ENCODE measurements at regions not wholly inside any gene's neighbourhood (a gene's known extent, or its start where the extent isn't known, plus 50 kb on each side); places are given as distances from the start of the nearest gene placed in this dataset.

DNA sequence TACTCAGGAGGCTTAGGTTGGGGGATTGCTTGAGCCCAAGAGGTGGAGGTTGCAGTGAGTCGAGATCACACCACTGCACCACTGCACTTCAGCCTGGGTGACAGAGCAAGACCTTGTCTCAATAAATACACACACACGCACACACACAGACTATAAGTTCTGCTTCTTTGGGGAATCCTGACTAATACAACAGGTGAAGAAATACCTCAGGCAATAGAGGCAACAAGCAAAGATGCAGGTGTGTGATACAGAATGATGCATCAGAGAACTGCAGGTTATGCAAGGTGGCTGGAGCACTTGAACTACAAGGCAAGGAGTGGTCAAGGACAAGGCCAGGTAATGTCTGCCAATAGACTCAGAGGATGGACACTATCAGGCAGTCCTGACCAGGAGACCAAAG lies 117.6 kb upstream of the ZNF678 start:
- no peaks in the 10 kb centered on the region for H3K27me3 ChIP-seq (ENCODE audit: insufficient read depth, low read length)
- BruUV-seq (replicated peaks), result no TSS peak

GRCh38 chr1:227445092-227445674 lies 118.2 kb upstream of the ZNF678 start:
- no peaks in the 10 kb centered on the region for H4K20me1 ChIP-seq (ENCODE audit: insufficient read depth)
- no TSS peak for BruUV-seq (replicated peaks)
- H3K36me3 ChIP-seq (ENCODE audit: control insufficient read depth in 1 of 2, insufficient read depth in 2 of 2, low read length in 2 of 2), result no peaks in the 10 kb centered on the region
- H3K27ac ChIP-seq (ENCODE audit: low read depth, low read length), result no peak overlapping the region
- no peaks in the 10 kb centered on the region for H3K9me2 ChIP-seq (ENCODE audit: insufficient read depth)
- ATAC-seq (no peak), DNase-seq (ENCODE audit: low read depth, low spot score) (no peak)
- H3K27me3 ChIP-seq (ENCODE audit: insufficient read depth, low read length), result no peaks in the 10 kb centered on the region
- H2AFZ ChIP-seq (ENCODE audit: low read depth, low read length, poor library complexity, severe bottlenecking), result no peak overlapping the region
- no peak overlapping the region for H3K9ac ChIP-seq (ENCODE audit: low read length)
- ChIA-PET CTCF (no interaction called here), RAD21 (ENCODE audit: low non-redundant PET in 1 of 2, low total read pairs in 2 of 2, uncharacterized antibody in 2 of 2, unreplicated experiment in 2 of 2) (no interaction called here), POLR2A (no interaction called here)
- H3K9me3 ChIP-seq (ENCODE audit: control insufficient read depth in 1 of 2, insufficient read depth in 1 of 2, low read depth in 1 of 2, low read length in 2 of 2), result no peaks in the 10 kb centered on the region
- H3K79me2 ChIP-seq (ENCODE audit: insufficient read depth, low read length), result no peaks in the 10 kb centered on the region
- intact Hi-C loops (cut with micrococcal nuclease), result no loop called here
- no peak overlapping the region for H3K4me3 ChIP-seq (replicated peaks in 1 of 2; ENCODE audit: low read depth in 1 of 2, low read length in 2 of 2)
- no peak overlapping the region for H3K4me2 ChIP-seq (ENCODE audit: low read length)
- H3K4me1 ChIP-seq (ENCODE audit: control insufficient read depth in 1 of 2, insufficient read depth in 2 of 2, low read length in 2 of 2), result no peaks in the 10 kb centered on the region
- TF ChIP-seq, protein P1, sequence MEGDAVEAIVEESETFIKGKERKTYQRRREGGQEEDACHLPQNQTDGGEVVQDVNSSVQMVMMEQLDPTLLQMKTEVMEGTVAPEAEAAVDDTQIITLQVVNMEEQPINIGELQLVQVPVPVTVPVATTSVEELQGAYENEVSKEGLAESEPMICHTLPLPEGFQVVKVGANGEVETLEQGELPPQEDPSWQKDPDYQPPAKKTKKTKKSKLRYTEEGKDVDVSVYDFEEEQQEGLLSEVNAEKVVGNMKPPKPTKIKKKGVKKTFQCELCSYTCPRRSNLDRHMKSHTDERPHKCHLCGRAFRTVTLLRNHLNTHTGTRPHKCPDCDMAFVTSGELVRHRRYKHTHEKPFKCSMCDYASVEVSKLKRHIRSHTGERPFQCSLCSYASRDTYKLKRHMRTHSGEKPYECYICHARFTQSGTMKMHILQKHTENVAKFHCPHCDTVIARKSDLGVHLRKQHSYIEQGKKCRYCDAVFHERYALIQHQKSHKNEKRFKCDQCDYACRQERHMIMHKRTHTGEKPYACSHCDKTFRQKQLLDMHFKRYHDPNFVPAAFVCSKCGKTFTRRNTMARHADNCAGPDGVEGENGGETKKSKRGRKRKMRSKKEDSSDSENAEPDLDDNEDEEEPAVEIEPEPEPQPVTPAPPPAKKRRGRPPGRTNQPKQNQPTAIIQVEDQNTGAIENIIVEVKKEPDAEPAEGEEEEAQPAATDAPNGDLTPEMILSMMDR (IDR thresholded peaks at IDR 0.05 in 2 of 3, conservative IDR thresholded peaks at IDR 0.05 in 1 of 3; ENCODE audit: borderline replicate concordance in 1 of 3, insufficient read depth in 1 of 3, low read depth in 2 of 3, low read length in 2 of 3), result no peak
- TF ChIP-seq YY1 (IDR thresholded peaks at IDR 0.05; ENCODE audit: extremely low read depth, insufficient replicate concordance, low read depth, low read length) (no peak), FOSL1 (IDR thresholded peaks at IDR 0.05; ENCODE audit: low read depth) (no peak), ELF1 (IDR thresholded peaks at IDR 0.05; ENCODE audit: borderline replicate concordance, low read depth) (no peak), EGR1 (IDR thresholded peaks at IDR 0.05; ENCODE audit: low read depth) (no peak), POLR2A (IDR thresholded peaks at IDR 0.05; ENCODE audit: borderline replicate concordance, extremely low read depth, insufficient read depth, insufficient read length) (no peak), SP1 (IDR thresholded peaks at IDR 0.05; ENCODE audit: low read depth) (no peak), EZH2 (IDR thresholded peaks at IDR 0.05) (no peak), TCF7L2 (IDR thresholded peaks at IDR 0.05; ENCODE audit: borderline replicate concordance, extremely low read depth, insufficient read depth, insufficient read length) (no peak), CEBPB (IDR thresholded peaks at IDR 0.05; ENCODE audit: low read depth) (no peak), SRF (IDR thresholded peaks at IDR 0.05; ENCODE audit: low read depth) (no peak)
- TF ChIP-seq, protein P2, sequence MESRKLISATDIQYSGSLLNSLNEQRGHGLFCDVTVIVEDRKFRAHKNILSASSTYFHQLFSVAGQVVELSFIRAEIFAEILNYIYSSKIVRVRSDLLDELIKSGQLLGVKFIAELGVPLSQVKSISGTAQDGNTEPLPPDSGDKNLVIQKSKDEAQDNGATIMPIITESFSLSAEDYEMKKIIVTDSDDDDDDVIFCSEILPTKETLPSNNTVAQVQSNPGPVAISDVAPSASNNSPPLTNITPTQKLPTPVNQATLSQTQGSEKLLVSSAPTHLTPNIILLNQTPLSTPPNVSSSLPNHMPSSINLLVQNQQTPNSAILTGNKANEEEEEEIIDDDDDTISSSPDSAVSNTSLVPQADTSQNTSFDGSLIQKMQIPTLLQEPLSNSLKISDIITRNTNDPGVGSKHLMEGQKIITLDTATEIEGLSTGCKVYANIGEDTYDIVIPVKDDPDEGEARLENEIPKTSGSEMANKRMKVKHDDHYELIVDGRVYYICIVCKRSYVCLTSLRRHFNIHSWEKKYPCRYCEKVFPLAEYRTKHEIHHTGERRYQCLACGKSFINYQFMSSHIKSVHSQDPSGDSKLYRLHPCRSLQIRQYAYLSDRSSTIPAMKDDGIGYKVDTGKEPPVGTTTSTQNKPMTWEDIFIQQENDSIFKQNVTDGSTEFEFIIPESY (IDR thresholded peaks at IDR 0.05; ENCODE audit: extremely low read depth, insufficient replicate concordance, low read length), result no peak

More for the DNA sequence above, 117.6 kb upstream of the ZNF678 start:
- no peak for DNase-seq (ENCODE audit: low read depth, low spot score)
- Histone ChIP-seq H3K27ac (ENCODE audit: low read depth, low read length) (no peak overlapping the region), H3K4me3 (replicated peaks in 1 of 2; ENCODE audit: low read depth in 1 of 2, low read length in 2 of 2) (no peak overlapping the region), H3K4me1 (ENCODE audit: control insufficient read depth in 1 of 2, insufficient read depth in 2 of 2, low read length in 2 of 2) (no peaks in the 10 kb centered on the region), H2AFZ (ENCODE audit: low read depth, low read length, poor library complexity, severe bottlenecking) (no peak overlapping the region), H3K9me3 (ENCODE audit: control insufficient read depth in 1 of 2, insufficient read depth in 1 of 2, low read depth in 1 of 2, low read length in 2 of 2) (no peaks in the 10 kb centered on the region), H3K9ac (ENCODE audit: low read length) (no peak overlapping the region), H3K36me3 (ENCODE audit: control insufficient read depth in 1 of 2, insufficient read depth in 2 of 2, low read length in 2 of 2) (no peaks in the 10 kb centered on the region), H3K9me2 (ENCODE audit: insufficient read depth) (no peaks in the 10 kb centered on the region), H3K79me2 (ENCODE audit: insufficient read depth, low read length) (no peaks in the 10 kb centered on the region), H3K4me2 (ENCODE audit: low read length) (no peak overlapping the region), H4K20me1 (ENCODE audit: insufficient read depth) (no peaks in the 10 kb centered on the region)
- ChIA-PET POLR2A (no interaction called here), RAD21 (ENCODE audit: low non-redundant PET in 1 of 2, low total read pairs in 2 of 2, uncharacterized antibody in 2 of 2, unreplicated experiment in 2 of 2) (no interaction called here), CTCF (no interaction called here)
- TF ChIP-seq SRF (IDR thresholded peaks at IDR 0.05; ENCODE audit: low read depth) (no peak), SP1 (IDR thresholded peaks at IDR 0.05; ENCODE audit: low read depth) (no peak), POLR2AphosphoS5 (IDR thresholded peaks at IDR 0.05; ENCODE audit: low read depth, low read length) (no peak)
- intact Hi-C loops (cut with micrococcal nuclease), result no loop called here
- no peak for ATAC-seq
